ENCODE measurements at regions not wholly inside any gene's neighbourhood (a gene's known extent, or its start where the extent isn't known, plus 50 kb on each side); places are given as distances from the start of the nearest gene placed in this dataset.
A peak's percentile ranks its signal among the peaks of the same experiment; 100 is the strongest.
"Not testable (repeated sequence)": the region's sequence is repeated elsewhere in the genome, so short reads cannot be mapped to it uniquely, and the experiment has no call there.

DNA sequence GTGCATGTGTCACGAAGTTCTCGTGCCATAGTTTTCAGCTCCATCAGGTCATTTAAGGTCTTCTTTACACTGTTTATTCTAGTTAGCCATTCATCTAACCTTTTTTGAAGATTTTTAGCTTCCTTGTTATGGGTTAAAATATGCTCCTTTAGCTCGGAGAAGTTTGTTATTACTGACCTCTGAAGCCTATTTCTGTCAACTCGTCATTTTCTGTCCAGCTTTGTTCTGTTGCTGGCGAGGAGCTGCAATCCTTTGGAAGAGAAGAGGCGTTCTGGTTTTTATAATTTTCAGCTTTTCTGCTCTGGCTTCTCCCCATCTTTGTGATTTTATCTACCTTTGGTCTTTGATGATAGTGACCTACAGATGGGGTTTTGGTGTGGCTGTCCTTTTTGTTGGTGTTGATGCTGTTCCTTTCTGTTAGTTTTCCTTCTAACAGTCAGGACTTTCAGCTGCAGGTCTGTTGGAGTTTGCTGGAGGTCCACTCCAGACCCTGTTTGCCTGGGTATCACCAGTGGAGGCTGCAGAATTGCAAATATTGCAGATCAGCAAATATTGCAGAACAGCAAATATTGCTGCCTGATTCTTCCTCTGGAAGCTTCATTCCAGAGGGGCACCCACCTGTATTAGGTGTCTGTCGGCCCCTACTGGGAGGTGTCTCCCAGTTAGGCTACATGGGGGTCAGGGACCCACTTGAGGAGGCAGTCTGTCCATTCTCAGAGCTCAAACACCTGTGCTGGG is 157.7 kb upstream of the ITGA6 start:
- not testable (repeated sequence) for H3K27ac ChIP-seq (replicated peaks; ENCODE audit: low read length); H2AK5ac ChIP-seq (ENCODE audit: low read depth, low read length); H3K4me2 ChIP-seq (ENCODE audit: insufficient read depth, low read length, poor library complexity, severe bottlenecking); H3K9ac ChIP-seq (ENCODE audit: low read depth, low read length, poor library complexity); H3K9me3 ChIP-seq (replicated peaks in 1 of 2; ENCODE audit: control insufficient read depth in 2 of 2, insufficient read depth in 1 of 2, low read depth in 1 of 2, low read length in 2 of 2); H2BK15ac ChIP-seq (ENCODE audit: low read length); H3K4me1 ChIP-seq (ENCODE audit: control insufficient read depth in 2 of 2, insufficient read depth in 1 of 2, low read depth in 1 of 2, low read length in 2 of 2); H3K27me3 ChIP-seq (ENCODE audit: control insufficient read depth in 3 of 3, insufficient read depth in 3 of 3, low read depth in 1 of 3, low read length in 3 of 3); H3K36me3 ChIP-seq (replicated peaks in 1 of 2; ENCODE audit: control insufficient read depth in 2 of 2, insufficient read depth in 2 of 2, low read length in 2 of 2); H3K4me3 ChIP-seq (ENCODE audit: low read length in 2 of 2); H3K18ac ChIP-seq (ENCODE audit: low read length); H3K79me1 ChIP-seq (ENCODE audit: low read depth, low read length); H3K14ac ChIP-seq (ENCODE audit: low read length); H4K91ac ChIP-seq (ENCODE audit: low read depth, low read length, poor library complexity); H3K4ac ChIP-seq (ENCODE audit: low read length); H2BK5ac ChIP-seq (ENCODE audit: low read length); H4K8ac ChIP-seq (ENCODE audit: low read depth, low read length); H3K23ac ChIP-seq (ENCODE audit: low read depth, low read length, poor library complexity); DNase-seq (ENCODE audit: low spot score); H2BK12ac ChIP-seq (ENCODE audit: low read length); H2BK120ac ChIP-seq (ENCODE audit: low read depth, low read length)
- H2AFZ ChIP-seq (ENCODE audit: low read length): peak overlapping the region; percentile 90
- WGBS, 2 donors (ENCODE audit: extremely low coverage in 2 of 2, insufficient read length in 2 of 2, insufficient replicate concordance in 1 of 2): no CpG with 5 or more reads among the region's 7 CpGs

- no peak overlapping the region for H3K9ac ChIP-seq (ENCODE audit: low read depth, low read length, poor library complexity)
- H2AFZ ChIP-seq (ENCODE audit: low read length): peak overlapping the region; percentile 90
- peaks cover 0 to 3% of the 10 kb centered on the region in 2 donors for H3K9me3 ChIP-seq (replicated peaks in 1 of 2; ENCODE audit: control insufficient read depth in 2 of 2, insufficient read depth in 1 of 2, low read depth in 1 of 2, low read length in 2 of 2)
- H3K23ac ChIP-seq (ENCODE audit: low read depth, low read length, poor library complexity): no peak overlapping the region
- H2BK15ac ChIP-seq (ENCODE audit: low read length): peak overlapping the region; percentile 21
- H2BK120ac ChIP-seq (ENCODE audit: low read depth, low read length): no peak overlapping the region
- H3K4ac ChIP-seq (ENCODE audit: low read length): no peak overlapping the region
- H2AK5ac ChIP-seq (ENCODE audit: low read depth, low read length): no peak overlapping the region
- H3K36me3 ChIP-seq (replicated peaks in 1 of 2; ENCODE audit: control insufficient read depth in 2 of 2, insufficient read depth in 2 of 2, low read length in 2 of 2): no peaks in the 10 kb centered on the region
- H3K27ac ChIP-seq (replicated peaks; ENCODE audit: low read length): no peak overlapping the region
- no peak overlapping the region for H4K8ac ChIP-seq (ENCODE audit: low read depth, low read length)
- H2BK12ac ChIP-seq (ENCODE audit: low read length): no peak overlapping the region
- H2BK5ac ChIP-seq (ENCODE audit: low read length): no peak overlapping the region
- WGBS, 2 donors (ENCODE audit: extremely low coverage in 2 of 2, insufficient read length in 2 of 2, insufficient replicate concordance in 1 of 2): no CpG with 5 or more reads among the region's 11 CpGs
- H3K4me1 ChIP-seq (ENCODE audit: control insufficient read depth in 2 of 2, insufficient read depth in 1 of 2, low read depth in 1 of 2, low read length in 2 of 2): peaks cover 6 to 11% of the 10 kb centered on the region in 2 donors
- no peaks in the 10 kb centered on the region for H3K27me3 ChIP-seq (ENCODE audit: control insufficient read depth in 3 of 3, insufficient read depth in 3 of 3, low read depth in 1 of 3, low read length in 3 of 3)
- DNase-seq (ENCODE audit: low spot score): no peak
- H3K4me2 ChIP-seq (ENCODE audit: insufficient read depth, low read length, poor library complexity, severe bottlenecking): no peak overlapping the region
- H3K18ac ChIP-seq (ENCODE audit: low read length): peak overlapping the region; percentile 83
- H3K79me1 ChIP-seq (ENCODE audit: low read depth, low read length): no peaks in the 10 kb centered on the region
- H3K4me3 ChIP-seq (ENCODE audit: low read length in 2 of 2): no peak overlapping the region
- H3K14ac ChIP-seq (ENCODE audit: low read length): peak overlapping the region; percentile 38
- H4K91ac ChIP-seq (ENCODE audit: low read depth, low read length, poor library complexity): no peak overlapping the region
Observed at GRCh38 chr2:172270278-172271079, 156.9 kb upstream of the ITGA6 start.

DNA sequence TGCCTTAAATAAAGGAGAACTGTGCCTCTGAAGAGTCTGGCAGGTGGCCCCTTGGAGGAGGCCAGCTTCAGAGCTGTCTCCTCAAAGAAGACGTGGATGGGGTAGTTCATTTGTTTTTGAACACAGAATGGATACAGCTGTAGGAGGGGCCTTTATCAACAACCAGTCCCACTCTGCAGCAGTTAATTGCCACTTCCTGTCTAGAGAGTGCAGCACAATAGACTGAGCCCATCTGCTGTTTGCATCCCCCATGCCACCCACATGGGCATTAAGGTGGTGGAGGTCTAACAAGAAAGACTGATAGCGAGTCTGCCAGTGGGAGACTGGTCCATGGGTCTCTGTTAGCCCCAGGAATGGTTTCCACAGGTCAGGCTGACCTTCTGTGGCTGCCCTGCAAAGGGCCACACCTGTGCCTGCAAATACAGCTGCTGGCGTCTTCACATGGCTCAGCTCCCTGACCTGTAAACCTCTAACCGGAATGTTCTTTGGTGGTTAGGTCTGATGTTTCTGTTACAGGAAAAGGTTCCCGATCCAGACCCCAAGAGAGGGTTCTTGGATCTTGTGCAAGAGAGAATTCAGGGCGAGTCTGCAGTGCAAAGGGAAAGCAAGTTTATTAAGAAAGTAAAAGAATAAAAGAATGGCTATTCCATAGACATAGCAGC is 153.3 kb upstream of the ITGA6 start:
- Histone ChIP-seq H3K4me1 (ENCODE audit: control insufficient read depth in 2 of 2, insufficient read depth in 1 of 2, low read depth in 1 of 2, low read length in 2 of 2) (peaks cover 6 to 13% of the 10 kb centered on the region in 2 donors), H4K8ac (ENCODE audit: low read depth, low read length) (no peak overlapping the region), H3K9ac (ENCODE audit: low read depth, low read length, poor library complexity) (no peak overlapping the region), H3K23ac (ENCODE audit: low read depth, low read length, poor library complexity) (no peak overlapping the region), H2BK12ac (ENCODE audit: low read length) (no peak overlapping the region), H3K27ac (replicated peaks; ENCODE audit: low read length) (no peak overlapping the region), H3K4me3 (ENCODE audit: low read length in 2 of 2) (no peak overlapping the region), H2BK15ac (ENCODE audit: low read length) (no peak overlapping the region), H2AFZ (ENCODE audit: low read length) (no peak overlapping the region), H2BK5ac (ENCODE audit: low read length) (no peak overlapping the region), H3K27me3 (ENCODE audit: control insufficient read depth in 3 of 3, insufficient read depth in 3 of 3, low read depth in 1 of 3, low read length in 3 of 3) (no peaks in the 10 kb centered on the region), H2AK5ac (ENCODE audit: low read depth, low read length) (no peak overlapping the region), H3K79me1 (ENCODE audit: low read depth, low read length) (no peaks in the 10 kb centered on the region), H3K14ac (ENCODE audit: low read length) (no peak overlapping the region), H3K4ac (ENCODE audit: low read length) (no peak overlapping the region), H2BK120ac (ENCODE audit: low read depth, low read length) (no peak overlapping the region), H3K9me3 (replicated peaks in 1 of 2; ENCODE audit: control insufficient read depth in 2 of 2, insufficient read depth in 1 of 2, low read depth in 1 of 2, low read length in 2 of 2) (peaks cover 2 to 14% of the 10 kb centered on the region in 2 donors), H3K18ac (ENCODE audit: low read length) (no peak overlapping the region), H4K91ac (ENCODE audit: low read depth, low read length, poor library complexity) (no peak overlapping the region), H3K4me2 (ENCODE audit: insufficient read depth, low read length, poor library complexity, severe bottlenecking) (no peak overlapping the region), H3K36me3 (replicated peaks in 1 of 2; ENCODE audit: control insufficient read depth in 2 of 2, insufficient read depth in 2 of 2, low read length in 2 of 2) (no peaks in the 10 kb centered on the region)
- no CpG with 5 or more reads among the region's 6 CpGs for WGBS, 2 donors (ENCODE audit: extremely low coverage in 2 of 2, insufficient read length in 2 of 2, insufficient replicate concordance in 1 of 2)
- DNase-seq (ENCODE audit: low spot score): no peak

- no CpG with 5 or more reads among the region's 5 CpGs for WGBS, 2 donors (ENCODE audit: extremely low coverage in 2 of 2, insufficient read length in 2 of 2, insufficient replicate concordance in 1 of 2)
- no peak overlapping the region for H3K14ac ChIP-seq (ENCODE audit: low read length)
- no peaks in the 10 kb centered on the region for H3K27me3 ChIP-seq (ENCODE audit: control insufficient read depth in 3 of 3, insufficient read depth in 3 of 3, low read depth in 1 of 3, low read length in 3 of 3)
- H3K18ac ChIP-seq (ENCODE audit: low read length): peak overlapping the region; percentile 15
- H3K79me1 ChIP-seq (ENCODE audit: low read depth, low read length): no peaks in the 10 kb centered on the region
- no peak overlapping the region for H3K9ac ChIP-seq (ENCODE audit: low read depth, low read length, poor library complexity)
- H3K23ac ChIP-seq (ENCODE audit: low read depth, low read length, poor library complexity): no peak overlapping the region
- no peak for DNase-seq (ENCODE audit: low spot score)
- H3K4ac ChIP-seq (ENCODE audit: low read length): no peak overlapping the region
- H2BK120ac ChIP-seq (ENCODE audit: low read depth, low read length): no peak overlapping the region
- peaks cover 6 to 13% of the 10 kb centered on the region in 2 donors for H3K4me1 ChIP-seq (ENCODE audit: control insufficient read depth in 2 of 2, insufficient read depth in 1 of 2, low read depth in 1 of 2, low read length in 2 of 2)
- H4K91ac ChIP-seq (ENCODE audit: low read depth, low read length, poor library complexity): peak overlapping the region; percentile 76
- H3K27ac ChIP-seq (replicated peaks; ENCODE audit: low read length): no peak overlapping the region
- peak overlapping the region; percentile 45 for H2AFZ ChIP-seq (ENCODE audit: low read length)
- H2BK12ac ChIP-seq (ENCODE audit: low read length): no peak overlapping the region
- no peak overlapping the region for H2BK15ac ChIP-seq (ENCODE audit: low read length)
- H2BK5ac ChIP-seq (ENCODE audit: low read length): no peak overlapping the region
- H3K9me3 ChIP-seq (replicated peaks in 1 of 2; ENCODE audit: control insufficient read depth in 2 of 2, insufficient read depth in 1 of 2, low read depth in 1 of 2, low read length in 2 of 2): peaks cover 2 to 14% of the 10 kb centered on the region in 2 donors
- H2AK5ac ChIP-seq (ENCODE audit: low read depth, low read length): no peak overlapping the region
- H3K4me2 ChIP-seq (ENCODE audit: insufficient read depth, low read length, poor library complexity, severe bottlenecking): no peak overlapping the region
- no peak overlapping the region for H4K8ac ChIP-seq (ENCODE audit: low read depth, low read length)
- no peaks in the 10 kb centered on the region for H3K36me3 ChIP-seq (replicated peaks in 1 of 2; ENCODE audit: control insufficient read depth in 2 of 2, insufficient read depth in 2 of 2, low read length in 2 of 2)
- H3K4me3 ChIP-seq (ENCODE audit: low read length in 2 of 2): no peak overlapping the region
Observed at GRCh38 chr2:172275239-172275638, 152.1 kb upstream of the ITGA6 start.
